ENCODE measurements at regions not wholly inside any gene's neighbourhood (a gene's known extent, or its start where the extent isn't known, plus 50 kb on each side); places are given as distances from the start of the nearest gene placed in this dataset.

DNA sequence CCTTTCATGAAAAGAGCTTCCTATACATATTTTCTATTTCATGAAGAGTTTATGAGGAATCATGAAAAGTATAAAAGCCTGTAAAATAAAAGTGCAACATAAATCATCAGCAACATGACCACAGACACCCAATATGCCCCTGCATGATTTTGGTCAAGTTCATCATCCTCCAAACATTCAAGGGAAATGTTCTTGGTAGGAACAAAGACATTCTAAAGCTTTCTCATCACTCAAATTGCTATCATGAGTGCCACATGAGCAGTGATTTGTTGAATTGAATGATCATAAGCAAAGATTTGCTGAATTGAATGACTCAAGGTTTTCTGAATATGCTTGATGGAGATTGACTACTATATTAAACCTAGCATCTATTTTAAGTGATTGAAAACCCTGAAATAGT lies 172.2 kb downstream of the MBD2 start:
- Mint-ChIP-seq H3K4me3 (no peak overlapping the region), H3K9me3 (no peaks in the 10 kb centered on the region; a peak in 1 of 5 replicates), H3K36me3 (ENCODE audit: insufficient read depth in 1 of 3, low read depth in 3 of 3) (no peaks in the 10 kb centered on the region), H3K27ac (no peak overlapping the region), H3K27me3 (ENCODE audit: low read depth) (no peaks in the 10 kb centered on the region), H3K4me1 (no peaks in the 10 kb centered on the region)
- H3K79me2 ChIP-seq (ENCODE audit: insufficient read depth, low read length), result no peaks in the 10 kb centered on the region
- H3K9ac ChIP-seq (ENCODE audit: extremely low read depth, insufficient read length, low read length), result no peak overlapping the region
- no peak overlapping the region for H2BK5ac ChIP-seq (ENCODE audit: insufficient read length, low read length)
- no peak overlapping the region for H2BK20ac ChIP-seq (ENCODE audit: low read depth, low read length, poor library complexity, severe bottlenecking)
- no peak overlapping the region for H2BK12ac ChIP-seq (ENCODE audit: insufficient read length, low read depth, low read length)
- H2BK120ac ChIP-seq (ENCODE audit: low read depth, low read length, poor library complexity, severe bottlenecking), result no peak overlapping the region
- no peak overlapping the region for H2AFZ ChIP-seq (ENCODE audit: low read length)
- no peak overlapping the region for H4K91ac ChIP-seq (ENCODE audit: insufficient read length, low read depth, low read length)
- H4K5ac ChIP-seq (ENCODE audit: insufficient read length, low read depth, low read length), result no peak overlapping the region
- no peak overlapping the region for H3K23ac ChIP-seq (ENCODE audit: insufficient read length, low read depth, low read length)
- H3K79me1 ChIP-seq (ENCODE audit: insufficient read depth, low read depth, low read length, poor library complexity, severe bottlenecking), result no peaks in the 10 kb centered on the region
- H3K9me3 ChIP-seq (ENCODE audit: control insufficient read depth, low read depth, low read length), result no peaks in the 10 kb centered on the region
- H2AK5ac ChIP-seq (ENCODE audit: insufficient read length, low read length), result no peak overlapping the region
- no peak overlapping the region for H4K8ac ChIP-seq (replicated peaks; ENCODE audit: insufficient read length, low read depth, low read length)
- no peaks in the 10 kb centered on the region for H3K4me1 ChIP-seq (ENCODE audit: insufficient read depth, low read length)
- H3K14ac ChIP-seq (ENCODE audit: insufficient read depth, low read length), result no peak overlapping the region
- H3K27me3 ChIP-seq (ENCODE audit: insufficient read depth, low read length), result no peaks in the 10 kb centered on the region
- DNase-seq, result no peak
- no peak overlapping the region for H3K4me2 ChIP-seq (ENCODE audit: insufficient read depth, insufficient read length, low read length)
- no peak overlapping the region for H3K18ac ChIP-seq (ENCODE audit: insufficient read length, low read depth, low read length)
- no peak overlapping the region for H3K4ac ChIP-seq (ENCODE audit: low read depth, low read length)
- no peak overlapping the region for H2BK15ac ChIP-seq (ENCODE audit: low read depth, low read length)
- TF ChIP-seq, protein P1, sequence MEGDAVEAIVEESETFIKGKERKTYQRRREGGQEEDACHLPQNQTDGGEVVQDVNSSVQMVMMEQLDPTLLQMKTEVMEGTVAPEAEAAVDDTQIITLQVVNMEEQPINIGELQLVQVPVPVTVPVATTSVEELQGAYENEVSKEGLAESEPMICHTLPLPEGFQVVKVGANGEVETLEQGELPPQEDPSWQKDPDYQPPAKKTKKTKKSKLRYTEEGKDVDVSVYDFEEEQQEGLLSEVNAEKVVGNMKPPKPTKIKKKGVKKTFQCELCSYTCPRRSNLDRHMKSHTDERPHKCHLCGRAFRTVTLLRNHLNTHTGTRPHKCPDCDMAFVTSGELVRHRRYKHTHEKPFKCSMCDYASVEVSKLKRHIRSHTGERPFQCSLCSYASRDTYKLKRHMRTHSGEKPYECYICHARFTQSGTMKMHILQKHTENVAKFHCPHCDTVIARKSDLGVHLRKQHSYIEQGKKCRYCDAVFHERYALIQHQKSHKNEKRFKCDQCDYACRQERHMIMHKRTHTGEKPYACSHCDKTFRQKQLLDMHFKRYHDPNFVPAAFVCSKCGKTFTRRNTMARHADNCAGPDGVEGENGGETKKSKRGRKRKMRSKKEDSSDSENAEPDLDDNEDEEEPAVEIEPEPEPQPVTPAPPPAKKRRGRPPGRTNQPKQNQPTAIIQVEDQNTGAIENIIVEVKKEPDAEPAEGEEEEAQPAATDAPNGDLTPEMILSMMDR (conservative IDR thresholded peaks at IDR 0.05), result no peak
- no peak overlapping the region for H3T11ph ChIP-seq (ENCODE audit: low read length)
- H3K27ac ChIP-seq (ENCODE audit: insufficient read length, low read depth, low read length), result no peak overlapping the region
- H4K20me1 ChIP-seq (ENCODE audit: control insufficient read depth, insufficient read depth, insufficient read length), result no peaks in the 10 kb centered on the region
- H3K23me2 ChIP-seq (ENCODE audit: insufficient read length, low read depth, low read length, poor library complexity, severe bottlenecking), result no peaks in the 10 kb centered on the region
- H3K56ac ChIP-seq (ENCODE audit: insufficient read length, low read depth, low read length), result no peak overlapping the region

Measured in H9 (cell line).